ENCODE measurements at regions not wholly inside any gene's neighbourhood (a gene's known extent, or its start where the extent isn't known, plus 50 kb on each side); places are given as distances from the start of the nearest gene placed in this dataset.

GRCh38 chr4:123997776-123998449 lies 601.3 kb downstream of the SPRY1 start:
- DNase-seq, result no peak
- 29 to 81% (median 68%) methylated on average over 1 of the region's 1 CpG for WGBS, 5 donors

GRCh38 chr4:124000233-124000632 lies 603.6 kb downstream of the SPRY1 start:
- no peak overlapping the region for H3K27ac ChIP-seq
- no peaks in the 10 kb centered on the region for H3K27me3 ChIP-seq (replicated peaks in 1 of 7)
- H3K4me1 ChIP-seq, result peaks cover 0 to 6% (median 0%) of the 10 kb centered on the region in 6 donors
- H3K9me3 ChIP-seq, result peaks cover 0 to 3% (median 0%) of the 10 kb centered on the region in 8 donors
- no peak overlapping the region for H3K4me3 ChIP-seq
- no peaks in the 10 kb centered on the region for H3K36me3 ChIP-seq
- TF ChIP-seq POLR2A (IDR thresholded peaks at IDR 0.05) (no peak), POLR2AphosphoS5 (IDR thresholded peaks at IDR 0.05) (no peak)
- TF ChIP-seq, protein P1, sequence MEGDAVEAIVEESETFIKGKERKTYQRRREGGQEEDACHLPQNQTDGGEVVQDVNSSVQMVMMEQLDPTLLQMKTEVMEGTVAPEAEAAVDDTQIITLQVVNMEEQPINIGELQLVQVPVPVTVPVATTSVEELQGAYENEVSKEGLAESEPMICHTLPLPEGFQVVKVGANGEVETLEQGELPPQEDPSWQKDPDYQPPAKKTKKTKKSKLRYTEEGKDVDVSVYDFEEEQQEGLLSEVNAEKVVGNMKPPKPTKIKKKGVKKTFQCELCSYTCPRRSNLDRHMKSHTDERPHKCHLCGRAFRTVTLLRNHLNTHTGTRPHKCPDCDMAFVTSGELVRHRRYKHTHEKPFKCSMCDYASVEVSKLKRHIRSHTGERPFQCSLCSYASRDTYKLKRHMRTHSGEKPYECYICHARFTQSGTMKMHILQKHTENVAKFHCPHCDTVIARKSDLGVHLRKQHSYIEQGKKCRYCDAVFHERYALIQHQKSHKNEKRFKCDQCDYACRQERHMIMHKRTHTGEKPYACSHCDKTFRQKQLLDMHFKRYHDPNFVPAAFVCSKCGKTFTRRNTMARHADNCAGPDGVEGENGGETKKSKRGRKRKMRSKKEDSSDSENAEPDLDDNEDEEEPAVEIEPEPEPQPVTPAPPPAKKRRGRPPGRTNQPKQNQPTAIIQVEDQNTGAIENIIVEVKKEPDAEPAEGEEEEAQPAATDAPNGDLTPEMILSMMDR (IDR thresholded peaks at IDR 0.05 in 8 of 11, conservative IDR thresholded peaks at IDR 0.05 in 3 of 11), result no peak
- 36 to 66% (median 56%) methylated on average over 2 of the region's 2 CpGs for WGBS, 5 donors
- intact Hi-C loops (cut with DNase I; ENCODE audit: low total_unique reads), result no loop called here
- no peak for DNase-seq

More at GRCh38 chr4:123997776-123998449, 601.3 kb downstream of the SPRY1 start:
- H3K4me1 ChIP-seq, result peaks cover 0 to 6% (median 0%) of the 10 kb centered on the region in 6 donors
- no peaks in the 10 kb centered on the region for H3K27me3 ChIP-seq (replicated peaks in 1 of 7)
- H3K36me3 ChIP-seq, result no peaks in the 10 kb centered on the region
- TF ChIP-seq, protein P1 (IDR thresholded peaks at IDR 0.05 in 8 of 11, conservative IDR thresholded peaks at IDR 0.05 in 3 of 11), result no peak
- TF ChIP-seq POLR2A (IDR thresholded peaks at IDR 0.05) (no peak), POLR2AphosphoS5 (IDR thresholded peaks at IDR 0.05) (no peak)
- peaks cover 0 to 3% (median 0%) of the 10 kb centered on the region in 8 donors for H3K9me3 ChIP-seq
- intact Hi-C loops (cut with DNase I; ENCODE audit: low total_unique reads), result no loop called here
- peak overlapping the region in 2 of 8 donors; percentile 9 to 42 for H3K27ac ChIP-seq
- no peak overlapping the region for H3K4me3 ChIP-seq

GRCh38 chr4:124015766-124016165 lies 619.2 kb downstream of the SPRY1 start:
- Histone ChIP-seq H3K27ac (no peak overlapping the region), H3K36me3 (no peaks in the 10 kb centered on the region), H3K9me3 (no peaks in the 10 kb centered on the region), H3K4me3 (no peak overlapping the region), H3K4me1 (peaks cover 7 to 15% (median 10%) of the 10 kb centered on the region in 6 donors), H3K27me3 (replicated peaks in 1 of 7) (no peaks in the 10 kb centered on the region)
- TF ChIP-seq POLR2A (IDR thresholded peaks at IDR 0.05), result no peak
- no peak for TF ChIP-seq POLR2AphosphoS5 (IDR thresholded peaks at IDR 0.05)
- TF ChIP-seq, protein P1 (IDR thresholded peaks at IDR 0.05 in 8 of 11, conservative IDR thresholded peaks at IDR 0.05 in 3 of 11), result no peak
- 0 to 100% (median 66%) methylated on average over 1 of the region's 1 CpG for WGBS, 5 donors
- no peak for DNase-seq
- intact Hi-C loops (cut with DNase I; ENCODE audit: low total_unique reads), result no loop called here

DNA sequence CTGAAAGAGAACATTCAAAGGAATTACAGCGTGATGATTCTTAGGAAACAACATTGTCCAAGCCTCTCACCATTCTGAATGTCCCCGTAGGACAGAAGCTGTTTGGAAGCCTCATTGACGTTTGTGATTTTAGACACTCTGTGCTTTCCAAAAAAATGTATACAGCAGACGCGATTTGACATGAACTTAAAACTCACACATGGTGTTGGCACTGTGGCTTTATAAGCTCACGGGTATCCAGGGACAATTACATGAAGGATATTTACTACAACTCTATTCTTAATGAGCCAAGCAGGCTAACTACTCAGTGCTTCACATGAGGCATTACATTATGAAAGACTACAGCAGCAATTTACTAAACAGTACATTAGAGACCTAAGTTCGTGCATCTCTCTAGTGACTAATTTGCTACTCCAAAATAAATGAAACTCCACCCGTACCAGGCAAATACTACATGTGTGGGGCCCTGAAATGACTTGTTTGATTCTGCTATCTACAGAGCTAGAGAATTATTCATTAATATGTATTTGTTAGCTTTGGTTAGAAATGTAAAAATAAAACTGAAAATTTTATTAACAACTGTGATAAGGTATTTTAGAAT lies 620.7 kb downstream of the SPRY1 start:
- intact Hi-C loops (cut with DNase I; ENCODE audit: low total_unique reads), result no loop called here
- Histone ChIP-seq H3K4me1 (peaks cover 7 to 15% (median 10%) of the 10 kb centered on the region in 6 donors), H3K36me3 (no peaks in the 10 kb centered on the region), H3K4me3 (no peak overlapping the region), H3K27ac (peak overlapping the region in 5 of 8 donors; percentile 15 to 80 (median 27)), H3K27me3 (replicated peaks in 1 of 7) (no peaks in the 10 kb centered on the region), H3K9me3 (no peaks in the 10 kb centered on the region)
- DNase-seq, result no peak
- no peak for TF ChIP-seq POLR2AphosphoS5 (IDR thresholded peaks at IDR 0.05)
- TF ChIP-seq POLR2A (IDR thresholded peaks at IDR 0.05), result no peak
- TF ChIP-seq, protein P1 (IDR thresholded peaks at IDR 0.05 in 8 of 11, conservative IDR thresholded peaks at IDR 0.05 in 3 of 11), result no peak
- WGBS, 5 donors, result 87 to 96% (median 92%) methylated on average over 8 of the region's 8 CpGs
